Hepatocyte (in vitro differentiated cells): ENCODE measurements at regions not wholly inside any gene's neighbourhood (a gene's known extent, or its start where the extent isn't known, plus 50 kb on each side); places are given as distances from the start of the nearest gene placed in this dataset.
"Not testable (repeated sequence)": the region's sequence is repeated elsewhere in the genome, so short reads cannot be mapped to it uniquely, and the experiment has no call there.

Experiments used
- EZH2 ChIP-seq: fragments of 200-600 bp; sonication (generic); IDR thresholded peaks from 2 replicates; pipeline ENCODE4 v1.6.1; 2016; ENCODE audit warnings: antibody characterized with exemption, mild to moderate bottlenecking, borderline replicate concordance
- TF ChIP-seq, protein P1 (sequence below): fragments of 200-600 bp; sonication (generic); IDR thresholded peaks from 2 replicates; pipeline ENCODE4 v1.5.1; 2016; ENCODE audit warnings: antibody characterized with exemption, mild to moderate bottlenecking; ENCODE audit not compliant: poor library complexity

- TF ChIP-seq, protein P1, sequence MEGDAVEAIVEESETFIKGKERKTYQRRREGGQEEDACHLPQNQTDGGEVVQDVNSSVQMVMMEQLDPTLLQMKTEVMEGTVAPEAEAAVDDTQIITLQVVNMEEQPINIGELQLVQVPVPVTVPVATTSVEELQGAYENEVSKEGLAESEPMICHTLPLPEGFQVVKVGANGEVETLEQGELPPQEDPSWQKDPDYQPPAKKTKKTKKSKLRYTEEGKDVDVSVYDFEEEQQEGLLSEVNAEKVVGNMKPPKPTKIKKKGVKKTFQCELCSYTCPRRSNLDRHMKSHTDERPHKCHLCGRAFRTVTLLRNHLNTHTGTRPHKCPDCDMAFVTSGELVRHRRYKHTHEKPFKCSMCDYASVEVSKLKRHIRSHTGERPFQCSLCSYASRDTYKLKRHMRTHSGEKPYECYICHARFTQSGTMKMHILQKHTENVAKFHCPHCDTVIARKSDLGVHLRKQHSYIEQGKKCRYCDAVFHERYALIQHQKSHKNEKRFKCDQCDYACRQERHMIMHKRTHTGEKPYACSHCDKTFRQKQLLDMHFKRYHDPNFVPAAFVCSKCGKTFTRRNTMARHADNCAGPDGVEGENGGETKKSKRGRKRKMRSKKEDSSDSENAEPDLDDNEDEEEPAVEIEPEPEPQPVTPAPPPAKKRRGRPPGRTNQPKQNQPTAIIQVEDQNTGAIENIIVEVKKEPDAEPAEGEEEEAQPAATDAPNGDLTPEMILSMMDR: not testable (repeated sequence)
- TF ChIP-seq EZH2: not testable (repeated sequence)
Measured at GRCh38 chr12:83233987-83234386, 547.3 kb downstream of the TMTC2 start.
